HG03025 (cell line): ENCODE measurements at regions not wholly inside any gene's neighbourhood (a gene's known extent, or its start where the extent isn't known, plus 50 kb on each side); places are given as distances from the start of the nearest gene placed in this dataset.

ENCODE experiments used
- ATAC-seq: cut with Tn5 transposase; IDR thresholded peaks from one replicate; pipeline ENCODE4 v1.9.1; 2021; ENCODE audit warnings: mild to moderate bottlenecking, moderate library complexity; ENCODE audit not compliant: unreplicated experiment, low FRiP score

- no peak for ATAC-seq
Observed at GRCh38 chr20:6466075-6466810, 301.2 kb upstream of the BMP2 start.

- ATAC-seq, result no peak
Observed at GRCh38 chr20:6450841-6451240, 316.6 kb upstream of the BMP2 start.

GRCh38 chr20:6440443-6440799 is 317.6 kb upstream of the FERMT1 start:
- no peak for ATAC-seq

GRCh38 chr20:6439737-6440442 is 317.1 kb upstream of the FERMT1 start:
- ATAC-seq, result no peak

GRCh38 chr20:6434131-6434530 is 311.3 kb upstream of the FERMT1 start:
- ATAC-seq, result no peak

- no peak for ATAC-seq
Observed at GRCh38 chr20:6430381-6430780, 307.6 kb upstream of the FERMT1 start.

GRCh38 chr20:6426287-6426891 is 303.6 kb upstream of the FERMT1 start:
- no peak for ATAC-seq

- no peak for ATAC-seq
Observed at GRCh38 chr20:6421321-6422248, 298.8 kb upstream of the FERMT1 start.

- ATAC-seq, result no peak
Observed at GRCh38 chr20:6420336-6420735, 297.5 kb upstream of the FERMT1 start.

- no peak for ATAC-seq
Observed at GRCh38 chr20:6418732-6419131, 295.9 kb upstream of the FERMT1 start.

- no peak for ATAC-seq
Observed at GRCh38 chr20:6416371-6416770, 293.5 kb upstream of the FERMT1 start.

- no peak for ATAC-seq
Observed at GRCh38 chr20:6411651-6412050, 288.8 kb upstream of the FERMT1 start.

- ATAC-seq, result no peak
Observed at GRCh38 chr20:6410721-6411120, 287.9 kb upstream of the FERMT1 start.

- ATAC-seq, result no peak
Observed at GRCh38 chr20:6407163-6407562, 284.3 kb upstream of the FERMT1 start.

- no peak for ATAC-seq
Observed at GRCh38 chr20:6401893-6402557, 279.2 kb upstream of the FERMT1 start.

GRCh38 chr20:6397115-6397514 is 274.3 kb upstream of the FERMT1 start:
- no peak for ATAC-seq

GRCh38 chr20:6395695-6396094 is 272.9 kb upstream of the FERMT1 start:
- no peak for ATAC-seq

GRCh38 chr20:6388671-6389197 is 265.9 kb upstream of the FERMT1 start:
- no peak for ATAC-seq

- ATAC-seq, result no peak
Observed at GRCh38 chr20:6384956-6385486, 262.2 kb upstream of the FERMT1 start.

- ATAC-seq, result no peak
Observed at GRCh38 chr20:6384380-6384779, 261.6 kb upstream of the FERMT1 start.
